ENCODE measurements at regions not wholly inside any gene's neighbourhood (a gene's known extent, or its start where the extent isn't known, plus 50 kb on each side); places are given as distances from the start of the nearest gene placed in this dataset.

GRCh38 chr9:108562176-108562575 is 293.6 kb downstream of the ACTL7B start:
- H3K4me1 ChIP-seq (ENCODE audit: insufficient read depth), result no peaks in the 10 kb centered on the region
- no peaks in the 10 kb centered on the region for H3K27me3 ChIP-seq (ENCODE audit: insufficient read depth)
- no peaks in the 10 kb centered on the region for H3F3A ChIP-seq (replicated peaks; ENCODE audit: low read depth)
- no peak overlapping the region for H3K4me3 ChIP-seq
- ATAC-seq (no peak), DNase-seq (ENCODE audit: low spot score) (no peak)
- H3K9me2 ChIP-seq (ENCODE audit: insufficient read depth), result peaks cover 3% of the 10 kb centered on the region; the same call in 1 of the 2 replicates
- no peak overlapping the region for H3K4me2 ChIP-seq
- no peaks in the 10 kb centered on the region for H3K36me3 ChIP-seq (ENCODE audit: insufficient read depth)
- H3K9me3 Mint-ChIP-seq, result no peaks in the 10 kb centered on the region
- H3K27me3 Mint-ChIP-seq (ENCODE audit: insufficient read depth, low read depth, poor library complexity), result peaks cover 3% of the 10 kb centered on the region
- no peaks in the 10 kb centered on the region for H3K79me2 ChIP-seq (replicated peaks; ENCODE audit: insufficient read depth)
- no peaks in the 10 kb centered on the region for H4K20me1 ChIP-seq (replicated peaks; ENCODE audit: insufficient read depth)
- H3K36me3 Mint-ChIP-seq (ENCODE audit: low read depth), result no peaks in the 10 kb centered on the region
- H2AFZ ChIP-seq, result peak overlapping the region; percentile 83; the same call in 1 of the 2 replicates
- no peak overlapping the region for H3K4me3 Mint-ChIP-seq
- H3K27ac ChIP-seq (ENCODE audit: low read depth), result no peak overlapping the region
- H3K27ac Mint-ChIP-seq, result no peak overlapping the region
- TF ChIP-seq ZNF462 (CRISPR knock-in tag; IDR thresholded peaks at IDR 0.05) (no peak), ETS1 (IDR thresholded peaks at IDR 0.05) (no peak), ZNF331 (CRISPR knock-in tag; IDR thresholded peaks at IDR 0.05; ENCODE audit: low read depth) (no peak), STAT1 (IDR thresholded peaks at IDR 0.05; ENCODE audit: unreplicated experiment) (no peak), JUNB (IDR thresholded peaks at IDR 0.05; ENCODE audit: unreplicated experiment) (no peak), ZNF114 (CRISPR knock-in tag; IDR thresholded peaks at IDR 0.05) (no peak), POLR2AphosphoS5 (IDR thresholded peaks at IDR 0.05; ENCODE audit: low read depth) (no peak), EZH2 (IDR thresholded peaks at IDR 0.05; ENCODE audit: low read depth, unreplicated experiment) (no peak), CTCF (conservative IDR thresholded peaks at IDR 0.05; ENCODE audit: low read depth in 2 of 2) (no peak), NANOG (IDR thresholded peaks at IDR 0.05; ENCODE audit: borderline replicate concordance) (no peak), REST (IDR thresholded peaks at IDR 0.05; ENCODE audit: unreplicated experiment) (no peak), CREB1 (CRISPR knock-in tag; IDR thresholded peaks at IDR 0.05; ENCODE audit: low read depth) (no peak), EZH2phosphoT487 (IDR thresholded peaks at IDR 0.05; ENCODE audit: unreplicated experiment) (no peak)
- H3K4me1 Mint-ChIP-seq, result no peaks in the 10 kb centered on the region

All from GM23338 (cell line).